K562 (cell line): ENCODE measurements at regions not wholly inside any gene's neighbourhood (a gene's known extent, or its start where the extent isn't known, plus 50 kb on each side); places are given as distances from the start of the nearest gene placed in this dataset.

ENCODE experiments used
- PHF21A ChIP-seq: fragments of 450-650 bp; IDR thresholded peaks from 2 replicates; pipeline ENCODE4 v1.6.1; 2017; ENCODE audit warnings: low read depth, borderline replicate concordance
- RERE ChIP-seq: sonication (generic); formaldehyde crosslinking; IDR thresholded peaks from 2 replicates; pipeline ENCODE4 v1.8.0; 2023; ENCODE audit warnings: missing genetic modification reagents, mild to moderate bottlenecking, borderline replicate concordance
- SAP30 ChIP-seq: fragments of 200-600 bp; sonication (generic); IDR thresholded peaks from 2 replicates; pipeline ENCODE4 v1.6.1; 2012; ENCODE audit warnings: borderline replicate concordance, low read depth, mild to moderate bottlenecking, moderate library complexity, low read length, control low read depth, inconsistent platforms; ENCODE audit not compliant: insufficient read depth, poor library complexity, severe bottlenecking
- ZNF717 ChIP-seq: fragments of 250-450 bp; sonication (Bioruptor Pico); IDR thresholded peaks from 2 replicates; pipeline ENCODE4 v1.5.0; 2021
- TF ChIP-seq, protein P1 (sequence below): sonication (generic); formaldehyde crosslinking; IDR thresholded peaks from 2 replicates; pipeline ENCODE4 v1.8.1; 2023; ENCODE audit warnings: mild to moderate bottlenecking, missing genetic modification reagents

GRCh38 chr10:9243941-9244411, 1189.5 kb downstream of the GATA3 start (continued):
- no peak for TF ChIP-seq RERE (CRISPR knock-in tag)
- no peak for TF ChIP-seq SAP30
- no peak for TF ChIP-seq ZNF717 (CRISPR knock-in tag)
- TF ChIP-seq, protein P1, sequence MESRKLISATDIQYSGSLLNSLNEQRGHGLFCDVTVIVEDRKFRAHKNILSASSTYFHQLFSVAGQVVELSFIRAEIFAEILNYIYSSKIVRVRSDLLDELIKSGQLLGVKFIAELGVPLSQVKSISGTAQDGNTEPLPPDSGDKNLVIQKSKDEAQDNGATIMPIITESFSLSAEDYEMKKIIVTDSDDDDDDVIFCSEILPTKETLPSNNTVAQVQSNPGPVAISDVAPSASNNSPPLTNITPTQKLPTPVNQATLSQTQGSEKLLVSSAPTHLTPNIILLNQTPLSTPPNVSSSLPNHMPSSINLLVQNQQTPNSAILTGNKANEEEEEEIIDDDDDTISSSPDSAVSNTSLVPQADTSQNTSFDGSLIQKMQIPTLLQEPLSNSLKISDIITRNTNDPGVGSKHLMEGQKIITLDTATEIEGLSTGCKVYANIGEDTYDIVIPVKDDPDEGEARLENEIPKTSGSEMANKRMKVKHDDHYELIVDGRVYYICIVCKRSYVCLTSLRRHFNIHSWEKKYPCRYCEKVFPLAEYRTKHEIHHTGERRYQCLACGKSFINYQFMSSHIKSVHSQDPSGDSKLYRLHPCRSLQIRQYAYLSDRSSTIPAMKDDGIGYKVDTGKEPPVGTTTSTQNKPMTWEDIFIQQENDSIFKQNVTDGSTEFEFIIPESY (CRISPR knock-in tag), result no peak
- no peak for TF ChIP-seq PHF21A
- TF ChIP-seq, all 486 proteins: peak for 0
